ENCODE measurements at regions not wholly inside any gene's neighbourhood (a gene's known extent, or its start where the extent isn't known, plus 50 kb on each side); places are given as distances from the start of the nearest gene placed in this dataset.
A peak's percentile ranks its signal among the peaks of the same experiment; 100 is the strongest.

GRCh38 chr13:70814684-70815083 lies 706.4 kb upstream of the KLHL1 start:
- intact Hi-C loops (cut with micrococcal nuclease) (no loop called here), dilution Hi-C loops (cut with MboI; ENCODE audit: extremely low pct_ligation_motif_present, low sequenced_read_pairs) (no loop called here)
- Histone ChIP-seq H3K4me1 (ENCODE audit: control insufficient read depth, extremely low read depth, insufficient read depth, low read length) (no peaks in the 10 kb centered on the region), H3K9me3 (replicated peaks; ENCODE audit: control insufficient read depth, insufficient read depth, low read length) (no peaks in the 10 kb centered on the region), H3K27me3 (ENCODE audit: control insufficient read depth in 2 of 2, insufficient read depth in 2 of 2, low read length in 2 of 2) (no peaks in the 10 kb centered on the region), H3K36me3 (ENCODE audit: control insufficient read depth in 2 of 2, extremely low read depth in 1 of 2, insufficient read depth in 2 of 2, low read length in 2 of 2) (no peaks in the 10 kb centered on the region), H3K4me2 (ENCODE audit: insufficient read depth, low read length) (no peak overlapping the region), H2AFZ (ENCODE audit: low read depth, low read length) (no peak overlapping the region), H3K27ac (ENCODE audit: insufficient read depth, low read depth, low read length) (no peak overlapping the region), H3K9ac (replicated peaks; ENCODE audit: extremely low read depth, insufficient read depth, low read length) (no peak overlapping the region), H3K79me2 (ENCODE audit: control insufficient read depth, insufficient read depth, low read length) (no peaks in the 10 kb centered on the region), H4K20me1 (replicated peaks; ENCODE audit: control insufficient read depth, extremely low read depth, insufficient read depth, low read length) (no peaks in the 10 kb centered on the region), H3K9me1 (replicated peaks; ENCODE audit: control insufficient read depth, extremely low read depth, insufficient read depth, low read length) (no peaks in the 10 kb centered on the region), H3K4me3 (replicated peaks in 1 of 3; ENCODE audit: insufficient read depth in 1 of 3, low read depth in 1 of 3, low read length in 3 of 3) (no peak overlapping the region)
- no TSS peak for BruUV-seq (replicated peaks)
- no peak for DNase-seq (ENCODE audit: low read depth, low spot score)
- FAIRE-seq, result no peak
- ChIA-PET POLR2A (no interaction called here), CTCF (no interaction called here)
- no peak for TF ChIP-seq POLR2AphosphoS5 (IDR thresholded peaks at IDR 0.05; ENCODE audit: insufficient read depth, low read depth, low read length)

GRCh38 chr13:70812481-70812880 lies 704.2 kb upstream of the KLHL1 start:
- intact Hi-C loops (cut with micrococcal nuclease), result no loop called here
- ChIA-PET POLR2A (no interaction called here), CTCF (no interaction called here)
- no peak overlapping the region for H2AFZ ChIP-seq (ENCODE audit: low read depth, low read length)
- dilution Hi-C loops (cut with MboI; ENCODE audit: extremely low pct_ligation_motif_present, low sequenced_read_pairs), result no loop called here
- DNase-seq (ENCODE audit: low read depth, low spot score), result peak; percentile 12
- no peak overlapping the region for H3K9ac ChIP-seq (replicated peaks; ENCODE audit: extremely low read depth, insufficient read depth, low read length)
- H3K4me2 ChIP-seq (ENCODE audit: insufficient read depth, low read length), result no peak overlapping the region
- TF ChIP-seq POLR2AphosphoS5 (IDR thresholded peaks at IDR 0.05; ENCODE audit: insufficient read depth, low read depth, low read length) (no peak), EZH2 (IDR thresholded peaks at IDR 0.05; ENCODE audit: borderline replicate concordance, low read depth, low read length, severe bottlenecking) (no peak), JUN (IDR thresholded peaks at IDR 0.05; ENCODE audit: borderline replicate concordance, insufficient read depth, insufficient read length, low read depth) (no peak), GATA2 (IDR thresholded peaks at IDR 0.05; ENCODE audit: insufficient read depth, insufficient read length, low read depth, low read length) (no peak)
- H3K4me1 ChIP-seq (ENCODE audit: control insufficient read depth, extremely low read depth, insufficient read depth, low read length), result no peaks in the 10 kb centered on the region
- BruUV-seq (replicated peaks), result no TSS peak
- H4K20me1 ChIP-seq (replicated peaks; ENCODE audit: control insufficient read depth, extremely low read depth, insufficient read depth, low read length), result no peaks in the 10 kb centered on the region
- no peaks in the 10 kb centered on the region for H3K36me3 ChIP-seq (ENCODE audit: control insufficient read depth in 2 of 2, extremely low read depth in 1 of 2, insufficient read depth in 2 of 2, low read length in 2 of 2)
- no peak overlapping the region for H3K27ac ChIP-seq (ENCODE audit: insufficient read depth, low read depth, low read length)
- no peak overlapping the region for H3K4me3 ChIP-seq (replicated peaks in 1 of 3; ENCODE audit: insufficient read depth in 1 of 3, low read depth in 1 of 3, low read length in 3 of 3)
- H3K27me3 ChIP-seq (ENCODE audit: control insufficient read depth in 2 of 2, insufficient read depth in 2 of 2, low read length in 2 of 2), result no peaks in the 10 kb centered on the region
- no peaks in the 10 kb centered on the region for H3K9me3 ChIP-seq (replicated peaks; ENCODE audit: control insufficient read depth, insufficient read depth, low read length)
- H3K79me2 ChIP-seq (ENCODE audit: control insufficient read depth, insufficient read depth, low read length), result no peaks in the 10 kb centered on the region
- no peaks in the 10 kb centered on the region for H3K9me1 ChIP-seq (replicated peaks; ENCODE audit: control insufficient read depth, extremely low read depth, insufficient read depth, low read length)
- FAIRE-seq, result no peak
